WI38 (cell line): ENCODE measurements at regions not wholly inside any gene's neighbourhood (a gene's known extent, or its start where the extent isn't known, plus 50 kb on each side); places are given as distances from the start of the nearest gene placed in this dataset.
"Not testable (repeated sequence)": the region's sequence is repeated elsewhere in the genome, so short reads cannot be mapped to it uniquely, and the experiment has no call there.

ENCODE experiments used
- H3K4me3 ChIP-seq: 2 replicates; pipeline ENCODE4 v1.5.1; 2011; ENCODE audit warnings: low read depth, mild to moderate bottlenecking, control low read depth, low read length
- TF ChIP-seq, protein P1 (sequence below): IDR thresholded peaks from 2 replicates; pipeline ENCODE4 v1.5.1; 2012; ENCODE audit warnings: low read depth, mild to moderate bottlenecking, control low read depth, low read length

DNA sequence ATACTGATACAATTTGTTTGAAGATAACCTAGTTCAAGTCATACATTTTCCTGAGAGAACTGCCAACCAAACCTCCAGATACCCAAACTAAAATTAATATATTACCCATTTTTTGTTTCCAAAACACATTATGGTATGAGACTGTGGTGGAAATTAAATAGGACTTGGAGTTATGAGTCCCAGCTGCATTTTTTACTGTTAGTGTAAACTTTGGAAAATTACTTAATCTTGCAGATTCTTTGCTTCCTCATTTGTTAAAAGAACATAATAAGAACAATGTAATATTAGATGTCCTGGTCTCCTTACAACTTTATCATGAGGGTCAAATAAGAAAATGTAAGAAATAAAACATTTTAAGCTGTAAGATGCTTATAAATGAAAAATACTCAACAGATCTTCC, 98.2 kb upstream of the TRIB2 start:
- TF ChIP-seq, protein P1, sequence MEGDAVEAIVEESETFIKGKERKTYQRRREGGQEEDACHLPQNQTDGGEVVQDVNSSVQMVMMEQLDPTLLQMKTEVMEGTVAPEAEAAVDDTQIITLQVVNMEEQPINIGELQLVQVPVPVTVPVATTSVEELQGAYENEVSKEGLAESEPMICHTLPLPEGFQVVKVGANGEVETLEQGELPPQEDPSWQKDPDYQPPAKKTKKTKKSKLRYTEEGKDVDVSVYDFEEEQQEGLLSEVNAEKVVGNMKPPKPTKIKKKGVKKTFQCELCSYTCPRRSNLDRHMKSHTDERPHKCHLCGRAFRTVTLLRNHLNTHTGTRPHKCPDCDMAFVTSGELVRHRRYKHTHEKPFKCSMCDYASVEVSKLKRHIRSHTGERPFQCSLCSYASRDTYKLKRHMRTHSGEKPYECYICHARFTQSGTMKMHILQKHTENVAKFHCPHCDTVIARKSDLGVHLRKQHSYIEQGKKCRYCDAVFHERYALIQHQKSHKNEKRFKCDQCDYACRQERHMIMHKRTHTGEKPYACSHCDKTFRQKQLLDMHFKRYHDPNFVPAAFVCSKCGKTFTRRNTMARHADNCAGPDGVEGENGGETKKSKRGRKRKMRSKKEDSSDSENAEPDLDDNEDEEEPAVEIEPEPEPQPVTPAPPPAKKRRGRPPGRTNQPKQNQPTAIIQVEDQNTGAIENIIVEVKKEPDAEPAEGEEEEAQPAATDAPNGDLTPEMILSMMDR, result no peak

DNA sequence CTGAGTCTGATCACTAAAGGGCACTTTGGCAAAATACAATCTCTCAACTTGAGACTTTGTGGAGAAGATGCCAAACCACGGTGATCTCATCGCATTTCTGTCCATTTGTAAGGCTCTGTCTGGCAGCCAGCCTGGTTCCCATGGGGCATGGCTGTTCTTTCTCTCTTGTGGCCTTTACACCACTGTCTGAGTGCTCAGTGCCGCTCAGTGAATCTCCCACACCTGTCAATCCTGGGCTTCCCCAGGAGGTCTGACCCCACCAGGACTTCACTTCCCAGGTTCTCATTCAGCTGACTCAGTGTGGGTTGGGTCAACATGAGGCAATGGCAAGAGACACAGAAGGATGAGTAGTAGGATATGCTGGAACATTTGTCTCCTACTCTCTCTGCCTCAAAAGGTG, 96.8 kb upstream of the TRIB2 start:
- TF ChIP-seq, protein P1, result no peak
- no peak overlapping the region for H3K4me3 ChIP-seq

More for the DNA sequence above, 98.2 kb upstream of the TRIB2 start:
- no peak overlapping the region for H3K4me3 ChIP-seq

DNA sequence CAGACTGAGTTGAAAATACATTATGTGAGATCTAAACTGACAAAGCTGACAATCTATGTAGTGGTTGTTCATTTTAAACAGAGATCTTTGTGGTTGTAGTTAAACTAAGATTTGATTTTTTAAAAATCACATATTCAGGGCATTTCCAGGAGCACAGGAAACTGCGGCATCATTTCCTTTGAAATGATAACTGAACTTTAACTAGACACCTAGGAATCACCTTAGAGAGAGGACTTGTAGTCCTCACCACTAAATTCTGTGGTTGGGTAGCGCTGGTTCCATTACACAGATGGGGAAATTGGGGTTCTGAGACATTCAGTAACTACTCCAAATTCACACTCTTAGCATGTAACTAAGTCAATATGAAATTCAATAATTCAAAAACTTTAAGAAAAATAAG, 96.0 kb upstream of the TRIB2 start:
- TF ChIP-seq, protein P1, result no peak
- no peak overlapping the region for H3K4me3 ChIP-seq

DNA sequence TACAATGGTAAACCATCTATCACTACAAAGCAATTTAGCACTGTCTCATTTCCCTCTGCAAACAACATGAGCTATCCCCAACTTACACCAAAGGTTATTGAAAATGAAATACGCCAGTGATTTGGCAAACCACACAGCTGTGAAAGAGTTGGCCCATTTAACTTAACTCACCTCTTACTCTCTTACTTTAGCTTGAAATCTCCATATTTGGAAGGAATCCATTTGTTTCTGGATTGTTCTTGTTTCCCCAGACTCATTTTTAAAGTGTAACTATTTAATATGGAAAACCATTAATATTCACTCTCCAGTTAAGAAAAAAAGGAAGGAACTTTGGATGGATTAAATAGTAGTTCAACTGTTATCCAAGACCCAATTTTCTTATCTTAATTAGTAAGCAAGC, 93.7 kb upstream of the TRIB2 start:
- TF ChIP-seq, protein P1, result no peak

DNA sequence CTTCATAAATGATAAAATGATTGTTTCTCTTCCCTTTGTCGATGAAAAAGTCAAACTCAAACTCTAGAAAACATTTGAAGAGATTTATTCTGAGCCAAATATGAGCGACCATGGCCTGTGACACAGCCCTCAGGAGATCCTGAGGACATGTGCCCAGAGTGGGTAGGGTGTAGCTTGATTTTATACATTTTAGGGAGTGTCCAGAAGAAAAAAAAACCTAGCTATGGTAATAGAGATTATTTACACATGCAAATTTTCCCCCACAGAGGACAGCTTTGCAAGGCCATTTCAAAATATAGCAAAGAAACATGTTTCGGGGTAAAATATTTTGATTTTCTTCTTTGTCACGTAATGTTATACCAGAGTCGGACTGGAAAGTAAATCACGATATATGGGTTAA, 92.4 kb upstream of the TRIB2 start:
- H3K4me3 ChIP-seq, result no peak overlapping the region
- TF ChIP-seq, protein P1, result no peak

More for the DNA sequence above, 93.7 kb upstream of the TRIB2 start:
- no peak overlapping the region for H3K4me3 ChIP-seq

DNA sequence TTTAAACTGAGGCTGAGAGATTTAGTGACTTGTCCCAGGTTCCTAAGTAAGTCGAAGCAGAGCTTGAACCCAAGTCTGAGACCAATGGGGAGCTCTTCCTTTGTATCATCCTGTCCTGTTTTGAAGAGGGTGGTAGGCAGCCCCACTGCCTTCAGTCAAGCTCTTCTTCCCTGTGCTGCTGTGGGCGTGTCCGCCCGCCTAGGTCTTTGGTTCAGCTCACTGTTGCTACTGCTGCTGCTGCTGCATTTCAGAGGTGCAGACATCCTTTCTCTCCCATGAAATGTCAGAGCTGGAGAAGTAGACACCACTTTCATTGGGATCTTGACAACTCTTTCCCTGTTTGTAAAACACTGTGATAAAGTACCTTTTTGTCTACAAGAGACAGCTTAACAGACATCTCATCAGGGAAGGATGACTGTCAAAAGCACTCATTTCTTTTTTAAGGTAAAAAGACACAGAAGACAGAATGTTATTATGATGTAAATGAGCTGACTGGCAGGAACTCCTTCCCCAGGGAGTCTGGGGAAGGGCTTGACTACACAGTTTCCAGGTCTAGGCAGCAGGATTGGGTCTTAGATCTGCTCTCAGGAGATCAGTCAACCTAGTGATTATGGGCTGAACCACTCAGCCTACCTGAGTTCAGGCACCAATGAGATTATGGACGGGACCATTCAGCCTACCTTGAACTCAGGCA, 91.7 kb upstream of the TRIB2 start:
- H3K4me3 ChIP-seq, result no peak overlapping the region
- TF ChIP-seq, protein P1, result no peak

DNA sequence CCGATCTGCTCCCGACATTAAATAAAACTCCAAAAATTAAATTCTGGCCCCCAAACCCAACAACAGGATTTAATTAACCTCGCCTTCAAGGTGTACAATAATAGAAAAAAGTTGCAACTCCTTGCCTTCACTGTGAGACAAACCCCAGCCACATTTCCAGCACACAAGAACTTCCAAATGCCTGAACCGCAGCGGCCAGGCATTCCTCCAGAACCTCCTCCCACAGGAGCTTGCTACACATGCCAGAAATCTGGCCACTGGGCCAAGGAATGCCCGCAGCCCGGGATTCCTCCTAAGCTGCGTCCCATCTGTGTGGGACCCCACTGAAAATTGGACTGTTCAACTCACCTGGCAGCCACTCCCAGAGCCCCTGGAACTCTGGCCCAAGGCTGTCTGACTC, 88.2 kb upstream of the TRIB2 start:
- not testable (repeated sequence) for H3K4me3 ChIP-seq
